T-cell (primary cell): ENCODE measurements at regions not wholly inside any gene's neighbourhood (a gene's known extent, or its start where the extent isn't known, plus 50 kb on each side); places are given as distances from the start of the nearest gene placed in this dataset.

Source experiments
- ATAC-seq, 4 experiments: fragments of 200-7000 bp in 3 of 4; fragments of 150-1000 bp in 1 of 4; cut with Tn5 transposase; replicated peaks in 1 of 4; 1 replicate in 3 of 4; 2 replicates in 1 of 4; pipeline ENCODE4 v1.10.0; 2021; ENCODE audit warnings: moderate library complexity in 3 of 4, mild to moderate bottlenecking in 2 of 4, moderate number of reproducible peaks in 1 of 4
- CTCF ChIA-PET, 2 donors: fragments of 300-600 bp; sonication (Branson Sonifier 250); formaldehyde crosslinking; loops; one replicate each; lab custom pipeline; 2022; ENCODE audit warnings: antibody characterized with exemption in 2 of 2; lab: Charles Lee
- POLR2A ChIA-PET, 2 donors: fragments of 300-600 bp; sonication (Branson Sonifier 250); formaldehyde crosslinking; loops; one replicate each; lab custom pipeline; 2022; ENCODE audit warnings: antibody characterized with exemption in 2 of 2; lab: Charles Lee
- DNase-seq, 35 experiments: peaks; one replicate each; pipeline versions ENCODE4 v3.0.0 to v3.0.0-alpha.2; 2013 to 2023
- H3K27ac ChIP-seq: one replicate; pipeline ENCODE4 v1.5.1; 2013; ENCODE audit warnings: low read length
- H3K27me3 ChIP-seq, 2 experiments: replicated peaks in 1 of 2; 1 replicate in 1 of 2; 2 replicates in 1 of 2; pipeline versions ENCODE4 v1.6.1 to v1.7.0; 2013; ENCODE audit warnings: low read length in 1 of 2, mixed read lengths in 1 of 2; ENCODE audit not compliant: control insufficient read depth in 2 of 2, insufficient read depth in 2 of 2; ENCODE audit errors: extremely low read depth in 1 of 2
- H3K36me3 ChIP-seq, 2 donors: 1 replicate in 1 of 2; 2 replicates in 1 of 2; pipeline versions ENCODE4 v1.6.1 to v1.7.0; 2013; ENCODE audit warnings: low read length in 1 of 2; ENCODE audit not compliant: control insufficient read depth in 2 of 2, insufficient read depth in 1 of 2; ENCODE audit errors: extremely low read depth in 1 of 2
- H3K4me1 ChIP-seq, 2 experiments: 1 replicate in 1 of 2; 2 replicates in 1 of 2; pipeline versions ENCODE4 v1.6.1 to v1.7.0; 2013; ENCODE audit warnings: low read length in 2 of 2, mixed read lengths in 1 of 2; ENCODE audit not compliant: insufficient read depth in 2 of 2, control insufficient read depth in 1 of 2; ENCODE audit errors: extremely low read depth in 1 of 2
- H3K4me3 ChIP-seq, 2 donors: 1 replicate in 1 of 2; 2 replicates in 1 of 2; pipeline versions ENCODE4 v1.5.1 to v1.7.0; 2013; ENCODE audit warnings: mild to moderate bottlenecking in 2 of 2, low read length in 1 of 2, moderate library complexity in 1 of 2; ENCODE audit not compliant: control insufficient read depth in 1 of 2; ENCODE audit errors: extremely low read depth in 1 of 2
- H3K9me3 ChIP-seq: 2 replicates; pipeline ENCODE4 v1.7.0; 2013
- H3K27ac Mint-ChIP-seq, 2 donors: one replicate each; pipeline ENCODE4 v1.8.0; 2020 to 2021; ENCODE audit warnings: mild to moderate bottlenecking in 2 of 2, mixed read lengths in 2 of 2
- H3K27me3 Mint-ChIP-seq, 2 donors: one replicate each; pipeline ENCODE4 v1.8.0; 2021 to 2022; ENCODE audit warnings: mixed read lengths in 2 of 2
- H3K36me3 Mint-ChIP-seq: one replicate; pipeline ENCODE4 v1.8.0; 2021; ENCODE audit warnings: mixed read lengths
- H3K4me1 Mint-ChIP-seq, 3 donors: one replicate each; pipeline ENCODE4 v1.8.0; 2020 to 2022; ENCODE audit warnings: mixed read lengths in 3 of 3, mild to moderate bottlenecking in 1 of 3
- H3K4me3 Mint-ChIP-seq, 3 donors: one replicate each; pipeline ENCODE4 v1.8.0; 2020 to 2022; ENCODE audit warnings: mild to moderate bottlenecking in 3 of 3, mixed read lengths in 3 of 3, moderate library complexity in 3 of 3
- H3K9me3 Mint-ChIP-seq, 3 donors: one replicate each; pipeline ENCODE4 v1.8.0; 2020 to 2022; ENCODE audit warnings: mixed read lengths in 3 of 3
- WGBS: methylation state at CpG from one replicate; pipeline ENCODE4 v1.1.5; 2013; ENCODE audit warnings: missing lambda C conversion rate; ENCODE audit not compliant: insufficient coverage; 5-methylcytosine and 5-hydroxymethylcytosine counted together

DNA sequence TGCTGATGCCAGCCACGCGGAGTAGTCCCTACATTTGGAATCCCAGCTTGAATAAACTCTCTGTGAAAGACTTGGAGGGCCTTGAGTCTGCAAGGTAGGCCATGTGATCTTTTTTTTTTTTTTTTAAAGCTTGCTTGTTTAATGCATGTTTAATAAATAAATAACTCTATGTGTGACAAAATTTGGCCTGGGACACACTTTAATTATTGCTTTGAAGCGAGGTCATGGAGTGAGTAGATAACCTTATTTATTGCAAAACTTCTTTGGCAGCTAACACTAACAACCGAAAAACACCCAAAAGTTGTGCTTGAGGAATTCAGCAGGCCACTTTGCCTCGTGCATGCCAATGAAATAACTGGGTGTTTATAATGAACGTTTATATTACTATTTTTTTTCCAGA is 382.2 kb downstream of the FLRT2 start:
- no peaks in the 10 kb centered on the region for H3K36me3 Mint-ChIP-seq
- ATAC-seq, result no peak
- no peaks in the 10 kb centered on the region for H3K9me3 Mint-ChIP-seq
- H3K4me1 ChIP-seq, result no peaks in the 10 kb centered on the region
- peaks cover 0 to 9% of the 10 kb centered on the region in 2 experiments for H3K27me3 ChIP-seq
- ChIA-PET POLR2A (interaction anchor here (0.6 to 0.7 kb wide), 2 partner anchors 63 to 113 kb away, joined by 3 to 8 read pairs; no protein-coding TSS in a partner anchor), CTCF (interaction anchor here in 1 of 2 donors (0.7 kb wide), 1 partner anchor 79 kb away, joined by 3 read pairs; no protein-coding TSS in a partner anchor)
- no peak overlapping the region for H3K27ac ChIP-seq
- no peak overlapping the region for H3K4me3 ChIP-seq
- H3K9me3 ChIP-seq, result no peaks in the 10 kb centered on the region
- no peak overlapping the region for H3K27ac Mint-ChIP-seq
- no CpG with 5 or more reads among the region's 6 CpGs for WGBS
- no peaks in the 10 kb centered on the region for H3K4me1 Mint-ChIP-seq
- H3K27me3 Mint-ChIP-seq, result no peaks in the 10 kb centered on the region
- no peak overlapping the region for H3K4me3 Mint-ChIP-seq
- DNase-seq, result no peak
- H3K36me3 ChIP-seq, result no peaks in the 10 kb centered on the region

DNA sequence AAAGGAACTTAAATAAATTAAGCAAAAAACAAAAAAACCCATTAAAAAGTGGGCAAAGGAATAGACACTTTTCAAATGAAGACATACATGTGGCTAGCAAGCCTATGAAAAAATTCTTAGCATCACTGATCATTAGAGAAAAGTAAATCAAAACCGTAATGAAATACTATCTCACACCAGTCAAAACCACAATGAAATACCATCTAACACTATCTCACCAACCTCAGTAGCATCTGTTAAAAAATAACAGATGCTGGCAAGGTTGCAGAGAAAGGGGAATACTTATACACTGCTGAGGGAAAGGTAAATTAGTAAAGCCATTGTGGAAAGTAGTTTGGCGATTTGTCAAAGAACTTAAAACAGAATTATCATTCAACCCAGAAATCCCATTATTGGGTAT is 381.1 kb downstream of the FLRT2 start:
- H3K27me3 ChIP-seq, result peaks cover 0 to 7% of the 10 kb centered on the region in 2 experiments
- H3K4me3 Mint-ChIP-seq, result no peak overlapping the region
- DNase-seq, result no peak
- no peaks in the 10 kb centered on the region for H3K36me3 Mint-ChIP-seq
- H3K36me3 ChIP-seq, result no peaks in the 10 kb centered on the region
- H3K27ac ChIP-seq, result no peak overlapping the region
- ChIA-PET POLR2A (no interaction called here), CTCF (no interaction called here)
- H3K27me3 Mint-ChIP-seq, result no peaks in the 10 kb centered on the region
- H3K4me1 Mint-ChIP-seq, result no peaks in the 10 kb centered on the region
- H3K9me3 Mint-ChIP-seq, result no peaks in the 10 kb centered on the region
- WGBS, result 83% methylated on average over 1 of the region's 2 CpGs
- H3K27ac Mint-ChIP-seq, result no peak overlapping the region
- ATAC-seq, result no peak
- H3K4me1 ChIP-seq, result no peaks in the 10 kb centered on the region
- no peaks in the 10 kb centered on the region for H3K9me3 ChIP-seq
- no peak overlapping the region for H3K4me3 ChIP-seq

DNA sequence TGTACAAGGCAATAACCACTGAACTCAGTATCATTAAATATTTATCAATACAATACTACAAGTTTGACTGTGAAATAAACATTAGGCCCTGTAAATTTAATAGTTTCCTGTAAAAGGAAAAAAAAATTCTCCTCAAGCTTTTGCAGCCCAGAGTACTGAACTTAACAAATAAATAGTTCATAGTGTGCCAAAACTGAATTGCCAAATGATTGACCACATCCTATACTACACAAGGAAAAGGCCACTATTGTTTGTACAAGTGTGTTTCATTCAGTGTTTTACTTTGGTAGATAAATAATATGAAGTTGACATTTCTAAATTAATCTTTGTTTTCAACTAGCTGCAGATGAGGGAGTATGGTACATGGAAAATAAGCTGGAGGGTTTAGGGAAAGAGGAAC is 379.6 kb downstream of the FLRT2 start:
- CTCF ChIA-PET, result no interaction called here
- no peak for ATAC-seq
- H3K27me3 Mint-ChIP-seq, result peaks cover 0 to 3% of the 10 kb centered on the region in 2 donors

DNA sequence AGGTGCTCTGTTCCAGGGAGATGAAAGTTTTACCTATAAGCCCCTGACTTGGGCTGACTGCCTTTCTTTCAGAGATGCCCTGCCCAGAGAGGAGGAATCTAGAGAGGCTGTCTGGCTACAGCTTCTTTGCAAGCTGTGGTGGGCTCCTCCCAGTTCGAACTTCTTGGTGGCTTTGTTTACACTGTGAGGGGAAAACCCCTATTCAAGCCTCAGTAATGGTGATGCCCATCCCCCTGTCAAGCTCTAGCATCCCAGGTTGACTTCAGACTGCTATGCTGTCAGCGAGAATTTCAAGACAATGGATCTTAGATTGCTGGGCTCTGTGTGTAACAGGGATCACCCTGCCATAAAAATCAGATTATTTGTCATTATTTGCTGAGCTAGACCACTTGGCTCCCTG is 377.6 kb downstream of the FLRT2 start:
- Mint-ChIP-seq H3K4me3 (no peak overlapping the region), H3K36me3 (no peaks in the 10 kb centered on the region), H3K9me3 (peaks cover 0 to under 1% (median 0%) of the 10 kb centered on the region in 3 donors), H3K27me3 (peaks cover 1 to 4% of the 10 kb centered on the region in 2 donors), H3K27ac (no peak overlapping the region), H3K4me1 (no peaks in the 10 kb centered on the region)
- WGBS, result no CpG with 5 or more reads among the region's 2 CpGs
- CTCF ChIA-PET, result no interaction called here
- Histone ChIP-seq H3K9me3 (no peaks in the 10 kb centered on the region), H3K4me3 (no peak overlapping the region), H3K27me3 (peaks cover 0 to 7% of the 10 kb centered on the region in 2 experiments), H3K27ac (no peak overlapping the region), H3K36me3 (no peaks in the 10 kb centered on the region), H3K4me1 (no peaks in the 10 kb centered on the region)
- ATAC-seq, result no peak
- DNase-seq, result no peak
- POLR2A ChIA-PET, result no interaction called here

More for the DNA sequence above, 379.6 kb downstream of the FLRT2 start:
- no peak for DNase-seq
- Histone ChIP-seq H3K27ac (no peak overlapping the region), H3K4me3 (no peak overlapping the region), H3K9me3 (no peaks in the 10 kb centered on the region), H3K27me3 (peaks cover 0 to 7% of the 10 kb centered on the region in 2 experiments), H3K4me1 (no peaks in the 10 kb centered on the region), H3K36me3 (no peaks in the 10 kb centered on the region)
- no peak overlapping the region for H3K27ac Mint-ChIP-seq
- no peaks in the 10 kb centered on the region for H3K9me3 Mint-ChIP-seq
- POLR2A ChIA-PET, result no interaction called here
- no peak overlapping the region for H3K4me3 Mint-ChIP-seq
- no peaks in the 10 kb centered on the region for H3K36me3 Mint-ChIP-seq
- H3K4me1 Mint-ChIP-seq, result no peaks in the 10 kb centered on the region

DNA sequence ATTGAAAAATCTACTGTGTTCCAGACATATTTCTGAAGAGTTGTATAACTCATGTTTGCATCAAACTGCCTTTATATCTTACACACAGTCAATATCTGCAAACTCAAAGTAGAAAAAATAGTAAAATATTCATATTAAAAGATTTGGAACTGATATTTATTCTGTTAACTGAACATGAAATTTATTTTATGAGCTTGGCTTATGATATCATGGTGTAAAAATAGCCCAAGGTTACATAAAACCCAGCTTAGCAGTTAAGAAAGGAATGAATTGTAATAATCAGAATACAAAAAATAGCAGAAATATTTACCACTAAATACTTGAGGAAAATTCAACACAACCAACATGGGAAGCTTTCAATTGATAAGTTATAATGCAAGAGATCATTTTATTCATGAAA is 367.9 kb downstream of the FLRT2 start:
- H3K9me3 Mint-ChIP-seq, result peaks cover 0 to 6% (median 0%) of the 10 kb centered on the region in 3 donors

DNA sequence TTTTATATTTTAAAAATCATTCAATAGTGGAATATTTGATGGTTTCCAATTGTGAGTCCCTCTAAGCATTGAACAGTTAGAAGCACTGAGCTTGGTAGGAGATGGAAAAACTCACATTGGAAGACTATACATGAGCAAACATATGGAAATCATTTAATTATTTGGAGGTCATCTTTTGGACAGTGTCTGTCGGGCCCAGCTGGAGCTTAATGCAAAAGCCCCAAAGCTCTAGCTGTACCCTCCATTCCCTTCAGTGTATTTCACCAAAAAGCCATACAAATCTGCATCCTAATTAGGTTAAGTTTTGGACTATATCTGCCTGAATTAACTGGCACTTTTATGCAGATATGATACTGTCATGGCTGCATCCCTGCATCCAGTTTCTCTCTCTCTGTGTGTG is 365.7 kb downstream of the FLRT2 start:
- Histone ChIP-seq H3K27ac (no peak overlapping the region), H3K36me3 (no peaks in the 10 kb centered on the region), H3K4me3 (no peak overlapping the region), H3K4me1 (no peaks in the 10 kb centered on the region), H3K9me3 (no peaks in the 10 kb centered on the region), H3K27me3 (no peaks in the 10 kb centered on the region)
- no peak for ATAC-seq
- ChIA-PET POLR2A (no interaction called here), CTCF (no interaction called here)
- Mint-ChIP-seq H3K27me3 (peaks cover 0 to 2% of the 10 kb centered on the region in 2 donors), H3K4me3 (no peak overlapping the region), H3K27ac (no peak overlapping the region), H3K9me3 (no peaks in the 10 kb centered on the region), H3K4me1 (no peaks in the 10 kb centered on the region), H3K36me3 (no peaks in the 10 kb centered on the region)
- DNase-seq, result no peak
- WGBS, result no CpG with 5 or more reads among the region's 1 CpG

More for the DNA sequence above, 367.9 kb downstream of the FLRT2 start:
- POLR2A ChIA-PET, result no interaction called here
- CTCF ChIA-PET, result no interaction called here
- Histone ChIP-seq H3K27ac (no peak overlapping the region), H3K9me3 (no peaks in the 10 kb centered on the region), H3K4me3 (no peak overlapping the region), H3K27me3 (no peaks in the 10 kb centered on the region), H3K4me1 (no peaks in the 10 kb centered on the region), H3K36me3 (no peaks in the 10 kb centered on the region)
- Mint-ChIP-seq H3K4me3 (no peak overlapping the region), H3K27ac (no peak overlapping the region), H3K36me3 (no peaks in the 10 kb centered on the region), H3K27me3 (peaks cover 0 to 11% of the 10 kb centered on the region in 2 donors), H3K4me1 (no peaks in the 10 kb centered on the region)
- ATAC-seq (no peak), DNase-seq (no peak)

DNA sequence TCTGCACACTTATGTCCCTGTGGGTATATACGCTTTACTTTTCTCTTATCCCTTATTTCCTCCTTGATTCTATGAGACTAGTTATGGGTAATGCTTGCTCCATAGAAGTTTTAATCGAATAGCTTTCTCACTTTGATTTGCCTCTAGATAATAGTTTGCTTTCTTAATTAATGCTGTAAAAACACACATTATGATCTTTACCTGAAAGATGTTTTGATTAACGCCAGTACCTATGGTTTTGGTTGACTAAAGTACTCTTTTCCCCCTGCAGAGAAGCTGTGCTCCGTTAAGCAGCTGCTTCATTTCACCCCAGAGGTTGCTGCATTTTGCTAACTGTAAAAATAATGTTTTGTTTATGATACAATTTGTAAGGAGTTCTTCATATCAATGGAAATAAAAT is 362.3 kb downstream of the FLRT2 start:
- CTCF ChIA-PET, result no interaction called here
- Mint-ChIP-seq H3K27me3 (no peaks in the 10 kb centered on the region), H3K4me3 (no peak overlapping the region), H3K4me1 (no peaks in the 10 kb centered on the region), H3K36me3 (no peaks in the 10 kb centered on the region), H3K27ac (no peak overlapping the region), H3K9me3 (no peaks in the 10 kb centered on the region)
- ATAC-seq (no peak), DNase-seq (no peak)
- Histone ChIP-seq H3K9me3 (no peaks in the 10 kb centered on the region), H3K4me3 (no peak overlapping the region), H3K36me3 (no peaks in the 10 kb centered on the region), H3K27me3 (no peaks in the 10 kb centered on the region), H3K27ac (no peak overlapping the region), H3K4me1 (no peaks in the 10 kb centered on the region)
- POLR2A ChIA-PET, result no interaction called here
- no CpG with 5 or more reads among the region's 4 CpGs for WGBS
